IMR-90 (cell line): ENCODE measurements at regions not wholly inside any gene's neighbourhood (a gene's known extent, or its start where the extent isn't known, plus 50 kb on each side); places are given as distances from the start of the nearest gene placed in this dataset.

ENCODE experiments used
- BHLHE40 ChIP-seq: fragments of 150-350 bp; IDR thresholded peaks from 2 replicates; pipeline ENCODE4 v1.6.1; 2016; ENCODE audit warnings: mild to moderate bottlenecking, low read depth, low read length
- CEBPB ChIP-seq: IDR thresholded peaks from 2 replicates; pipeline ENCODE4 v1.6.1; 2012; ENCODE audit warnings: low read depth, low read length, improper control_type of control experiment
- FOS ChIP-seq: fragments of 150-350 bp; IDR thresholded peaks from 2 replicates; pipeline ENCODE4 v1.6.1; 2016; ENCODE audit warnings: low read depth, low read length
- MAFK ChIP-seq: IDR thresholded peaks from 2 replicates; pipeline ENCODE4 v1.6.1; 2012; ENCODE audit warnings: low read depth, low read length, improper control_type of control experiment
- MAZ ChIP-seq: IDR thresholded peaks from 2 replicates; pipeline ENCODE4 v1.6.1; 2012; ENCODE audit warnings: low read depth, mild to moderate bottlenecking, low read length, improper control_type of control experiment, moderate library complexity, borderline replicate concordance
- MXI1 ChIP-seq: IDR thresholded peaks from 2 replicates; pipeline ENCODE4 v1.6.1; 2012; ENCODE audit warnings: low read depth, mild to moderate bottlenecking, low read length, moderate library complexity, borderline replicate concordance
- POLR2A ChIP-seq: IDR thresholded peaks from 2 replicates; pipeline ENCODE4 v1.6.1; 2012; ENCODE audit warnings: mild to moderate bottlenecking, low read depth, low read length
- RAD21 ChIP-seq: IDR thresholded peaks from 2 replicates; pipeline ENCODE4 v1.6.1; 2012; ENCODE audit warnings: low read length, improper control_type of control experiment
- RCOR1 ChIP-seq: IDR thresholded peaks from 2 replicates; pipeline ENCODE4 v1.6.1; 2012; ENCODE audit warnings: mild to moderate bottlenecking, low read length, improper control_type of control experiment; ENCODE audit not compliant: insufficient replicate concordance
- RFX5 ChIP-seq: IDR thresholded peaks from 2 replicates; pipeline ENCODE4 v1.8.0; 2012; ENCODE audit warnings: low read depth, mild to moderate bottlenecking, low read length, moderate library complexity
- SMC3 ChIP-seq: fragments of 150-350 bp; IDR thresholded peaks from 2 replicates; pipeline ENCODE4 v1.6.1; 2016; ENCODE audit warnings: low read depth, mild to moderate bottlenecking, antibody characterized with exemption, low read length, moderate library complexity
- TF ChIP-seq, protein P1 (sequence below): conservative IDR thresholded peaks from 2 replicates; pipeline ENCODE4 v1.5.1; 2012; ENCODE audit warnings: mild to moderate bottlenecking, low read depth, low read length, improper control_type of control experiment
- TF ChIP-seq, protein P2 (sequence below): fragments of 150-350 bp; IDR thresholded peaks from 2 replicates; pipeline ENCODE4 v1.6.1; 2017; ENCODE audit warnings: mild to moderate bottlenecking, antibody characterized with exemption, low read length, low read depth

- TF ChIP-seq MAFK = no peak
- TF ChIP-seq RFX5 = no peak
- TF ChIP-seq, protein P1, sequence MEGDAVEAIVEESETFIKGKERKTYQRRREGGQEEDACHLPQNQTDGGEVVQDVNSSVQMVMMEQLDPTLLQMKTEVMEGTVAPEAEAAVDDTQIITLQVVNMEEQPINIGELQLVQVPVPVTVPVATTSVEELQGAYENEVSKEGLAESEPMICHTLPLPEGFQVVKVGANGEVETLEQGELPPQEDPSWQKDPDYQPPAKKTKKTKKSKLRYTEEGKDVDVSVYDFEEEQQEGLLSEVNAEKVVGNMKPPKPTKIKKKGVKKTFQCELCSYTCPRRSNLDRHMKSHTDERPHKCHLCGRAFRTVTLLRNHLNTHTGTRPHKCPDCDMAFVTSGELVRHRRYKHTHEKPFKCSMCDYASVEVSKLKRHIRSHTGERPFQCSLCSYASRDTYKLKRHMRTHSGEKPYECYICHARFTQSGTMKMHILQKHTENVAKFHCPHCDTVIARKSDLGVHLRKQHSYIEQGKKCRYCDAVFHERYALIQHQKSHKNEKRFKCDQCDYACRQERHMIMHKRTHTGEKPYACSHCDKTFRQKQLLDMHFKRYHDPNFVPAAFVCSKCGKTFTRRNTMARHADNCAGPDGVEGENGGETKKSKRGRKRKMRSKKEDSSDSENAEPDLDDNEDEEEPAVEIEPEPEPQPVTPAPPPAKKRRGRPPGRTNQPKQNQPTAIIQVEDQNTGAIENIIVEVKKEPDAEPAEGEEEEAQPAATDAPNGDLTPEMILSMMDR = no peak
- TF ChIP-seq, protein P2, sequence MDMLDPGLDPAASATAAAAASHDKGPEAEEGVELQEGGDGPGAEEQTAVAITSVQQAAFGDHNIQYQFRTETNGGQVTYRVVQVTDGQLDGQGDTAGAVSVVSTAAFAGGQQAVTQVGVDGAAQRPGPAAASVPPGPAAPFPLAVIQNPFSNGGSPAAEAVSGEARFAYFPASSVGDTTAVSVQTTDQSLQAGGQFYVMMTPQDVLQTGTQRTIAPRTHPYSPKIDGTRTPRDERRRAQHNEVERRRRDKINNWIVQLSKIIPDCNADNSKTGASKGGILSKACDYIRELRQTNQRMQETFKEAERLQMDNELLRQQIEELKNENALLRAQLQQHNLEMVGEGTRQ = no peak
- TF ChIP-seq POLR2A = no peak
- no peak for TF ChIP-seq BHLHE40
- TF ChIP-seq RCOR1 = no peak
- TF ChIP-seq RAD21 = no peak
- TF ChIP-seq MAZ = no peak
- TF ChIP-seq SMC3 = no peak
- TF ChIP-seq CEBPB = no peak
- no peak for TF ChIP-seq MXI1
- no peak for TF ChIP-seq FOS
Measured at GRCh38 chr12:107597695-107598410, 87.7 kb upstream of the PWP1 start.
